H1 (cell line): ENCODE measurements at regions not wholly inside any gene's neighbourhood (a gene's known extent, or its start where the extent isn't known, plus 50 kb on each side); places are given as distances from the start of the nearest gene placed in this dataset.

Experiments used
- EGR1 ChIP-seq: IDR thresholded peaks from 2 replicates; pipeline ENCODE4 v1.6.1; 2011; ENCODE audit warnings: low read depth, low read length, borderline replicate concordance

GRCh38 chr10:124153023-124153826 lies 59.8 kb upstream of the CHST15 start (continued):
- TF ChIP-seq EGR1: peak; percentile 49; the same call in 1 of the 2 replicates
